ENCODE measurements at regions not wholly inside any gene's neighbourhood (a gene's known extent, or its start where the extent isn't known, plus 50 kb on each side); places are given as distances from the start of the nearest gene placed in this dataset.

GRCh38 chr5:29208024-29208423, 1985.5 kb upstream of the CDH6 start:
- no peaks in the 10 kb centered on the region for H4K20me1 ChIP-seq (ENCODE audit: insufficient read depth)
- ChIA-PET POLR2A (no interaction called here), CTCF (no interaction called here)
- H3K79me2 ChIP-seq (ENCODE audit: insufficient read depth) = no peaks in the 10 kb centered on the region
- no peaks in the 10 kb centered on the region for H3K36me3 ChIP-seq (replicated peaks in 1 of 2; ENCODE audit: control insufficient read depth in 1 of 2, insufficient read depth in 2 of 2, low read length in 1 of 2)
- H3K4me2 ChIP-seq = no peak overlapping the region
- no peak for TF ChIP-seq TEAD4 (IDR thresholded peaks at IDR 0.05; ENCODE audit: borderline replicate concordance, insufficient read depth)
- TF ChIP-seq MAX (IDR thresholded peaks at IDR 0.05; ENCODE audit: low read depth) = no peak
- TF ChIP-seq ELF1 (IDR thresholded peaks at IDR 0.05) = no peak
- no peak for TF ChIP-seq FOSL2 (IDR thresholded peaks at IDR 0.05; ENCODE audit: borderline replicate concordance, low read depth)
- TF ChIP-seq USF1 (IDR thresholded peaks at IDR 0.05; ENCODE audit: borderline replicate concordance, low read depth) = no peak
- TF ChIP-seq CHD2 (IDR thresholded peaks at IDR 0.05; ENCODE audit: low read length, partially characterized antibody) = no peak
- no peak for TF ChIP-seq MXI1 (IDR thresholded peaks at IDR 0.05; ENCODE audit: low read depth, low read length)
- TF ChIP-seq RAD21 (IDR thresholded peaks at IDR 0.05; ENCODE audit: low read length) = no peak
- TF ChIP-seq FOXJ3 (CRISPR knock-in tag; IDR thresholded peaks at IDR 0.05) = no peak
- TF ChIP-seq GABPA (IDR thresholded peaks at IDR 0.05; ENCODE audit: low read depth) = no peak
- TF ChIP-seq POLR2AphosphoS5 (IDR thresholded peaks at IDR 0.05; ENCODE audit: low read depth, low read length) = no peak
- no peak for TF ChIP-seq IRF3 (IDR thresholded peaks at IDR 0.05; ENCODE audit: low read depth, low read length)
- no peak for TF ChIP-seq NFIC (IDR thresholded peaks at IDR 0.05; ENCODE audit: borderline replicate concordance)
- TF ChIP-seq MEF2A (IDR thresholded peaks at IDR 0.05; ENCODE audit: borderline replicate concordance, low read depth) = no peak
- no peak for TF ChIP-seq RXRA (IDR thresholded peaks at IDR 0.05; ENCODE audit: borderline replicate concordance, low read depth)
- no peak for TF ChIP-seq EP300 (IDR thresholded peaks at IDR 0.05; ENCODE audit: borderline replicate concordance in 1 of 2, low read depth in 1 of 2, low read length in 1 of 2)
- H3K9me2 ChIP-seq = no peaks in the 10 kb centered on the region
- no peak for DNase-seq
- H3K9ac ChIP-seq = no peak overlapping the region
- H2AFZ ChIP-seq (ENCODE audit: low read depth) = no peak overlapping the region; the same call in 1 of the 2 replicates
- H3K4me3 ChIP-seq (ENCODE audit: low read depth in 2 of 2, low read length in 1 of 2) = no peak overlapping the region
- H3K27me3 ChIP-seq (ENCODE audit: insufficient read depth) = no peaks in the 10 kb centered on the region
- no peaks in the 10 kb centered on the region for H3F3A ChIP-seq (replicated peaks; ENCODE audit: insufficient read depth)
- H3K9me3 ChIP-seq = no peaks in the 10 kb centered on the region
- H3K27ac ChIP-seq (ENCODE audit: low read depth in 2 of 2, low read length in 1 of 2) = no peak overlapping the region
- H3K4me1 ChIP-seq (ENCODE audit: control insufficient read depth in 1 of 2, insufficient read depth in 2 of 2, low read depth in 1 of 2, low read length in 1 of 2) = no peaks in the 10 kb centered on the region

- Histone ChIP-seq H3K4me1 (ENCODE audit: control insufficient read depth in 1 of 2, insufficient read depth in 2 of 2, low read depth in 1 of 2, low read length in 1 of 2) (no peaks in the 10 kb centered on the region), H2AFZ (ENCODE audit: low read depth) (no peak overlapping the region), H3K9me3 (no peaks in the 10 kb centered on the region), H3K9ac (no peak overlapping the region), H4K20me1 (ENCODE audit: insufficient read depth) (no peaks in the 10 kb centered on the region), H3K9me2 (no peaks in the 10 kb centered on the region), H3K27ac (ENCODE audit: low read depth in 2 of 2, low read length in 1 of 2) (no peak overlapping the region), H3F3A (replicated peaks; ENCODE audit: insufficient read depth) (no peaks in the 10 kb centered on the region), H3K4me2 (no peak overlapping the region), H3K27me3 (ENCODE audit: insufficient read depth) (no peaks in the 10 kb centered on the region), H3K79me2 (ENCODE audit: insufficient read depth) (no peaks in the 10 kb centered on the region), H3K36me3 (replicated peaks in 1 of 2; ENCODE audit: control insufficient read depth in 1 of 2, insufficient read depth in 2 of 2, low read length in 1 of 2) (no peaks in the 10 kb centered on the region), H3K4me3 (ENCODE audit: low read depth in 2 of 2, low read length in 1 of 2) (no peak overlapping the region)
- no peak for DNase-seq
- no peak for TF ChIP-seq NRF1 (IDR thresholded peaks at IDR 0.05; ENCODE audit: low read depth, low read length)
- TF ChIP-seq MXI1 (IDR thresholded peaks at IDR 0.05; ENCODE audit: low read depth, low read length) = no peak
- no peak for TF ChIP-seq TCF12 (IDR thresholded peaks at IDR 0.05)
- no peak for TF ChIP-seq RXRA (IDR thresholded peaks at IDR 0.05; ENCODE audit: borderline replicate concordance, low read depth)
- no peak for TF ChIP-seq MEF2A (IDR thresholded peaks at IDR 0.05; ENCODE audit: borderline replicate concordance, low read depth)
- TF ChIP-seq CHD2 (IDR thresholded peaks at IDR 0.05; ENCODE audit: low read length, partially characterized antibody) = no peak
- TF ChIP-seq TEAD4 (IDR thresholded peaks at IDR 0.05; ENCODE audit: borderline replicate concordance, insufficient read depth) = no peak
- TF ChIP-seq EP300 (IDR thresholded peaks at IDR 0.05; ENCODE audit: borderline replicate concordance in 1 of 2, low read depth in 1 of 2, low read length in 1 of 2) = no peak
- CTCF ChIA-PET = no interaction called here
- POLR2A ChIA-PET = no interaction called here
Measured at GRCh38 chr5:29203049-29203448, 1990.4 kb upstream of the CDH6 start.

Measured in SK-N-SH (cell line).